GM21825 (cell line): ENCODE measurements at regions not wholly inside any gene's neighbourhood (a gene's known extent, or its start where the extent isn't known, plus 50 kb on each side); places are given as distances from the start of the nearest gene placed in this dataset.
"Not testable (repeated sequence)": the region's sequence is repeated elsewhere in the genome, so short reads cannot be mapped to it uniquely, and the experiment has no call there.

Source experiments
- ATAC-seq: cut with Tn5 transposase; IDR thresholded peaks from one replicate; pipeline ENCODE4 v1.9.1; 2021; ENCODE audit warnings: mild to moderate bottlenecking, moderate library complexity; ENCODE audit not compliant: unreplicated experiment

- ATAC-seq = no peak
Observed at GRCh38 chr20:48011025-48011424, 225.7 kb upstream of the SULF2 start.

DNA sequence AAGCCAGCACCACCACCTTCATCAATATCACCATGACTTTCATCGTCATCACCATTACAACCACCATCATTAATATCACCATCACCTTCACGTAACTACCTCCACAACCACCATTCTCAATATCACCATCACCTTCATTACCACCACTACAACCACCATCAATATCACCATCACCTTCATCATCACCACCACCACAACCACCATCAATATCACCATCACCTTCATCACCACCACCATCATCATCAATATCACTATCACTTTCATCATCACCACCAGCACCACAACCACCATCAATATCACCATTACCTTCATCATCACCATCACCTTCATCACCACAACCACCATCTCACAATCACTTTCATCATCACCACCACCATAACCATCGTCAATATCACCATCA, 225.3 kb upstream of the SULF2 start:
- ATAC-seq = no peak

- ATAC-seq = no peak
Observed at GRCh38 chr20:48008850-48009515, 223.7 kb upstream of the SULF2 start.

- no peak for ATAC-seq
Observed at GRCh38 chr20:48007351-48007750, 222.1 kb upstream of the SULF2 start.

- no peak for ATAC-seq
Observed at GRCh38 chr20:48006036-48006833, 221.0 kb upstream of the SULF2 start.

GRCh38 chr20:48003021-48003420, 217.7 kb upstream of the SULF2 start:
- ATAC-seq = no peak

- ATAC-seq = peak; percentile 89
Observed at GRCh38 chr20:48002517-48002970, 217.3 kb upstream of the SULF2 start.

- no peak for ATAC-seq
Observed at GRCh38 chr20:47999166-47999565, 213.9 kb upstream of the SULF2 start.

- ATAC-seq = no peak
Observed at GRCh38 chr20:47998736-47999135, 213.5 kb upstream of the SULF2 start.

GRCh38 chr20:47995661-47996060, 210.4 kb upstream of the SULF2 start:
- ATAC-seq = no peak

GRCh38 chr20:47993817-47994216, 208.5 kb upstream of the SULF2 start:
- no peak for ATAC-seq

- no peak for ATAC-seq
Observed at GRCh38 chr20:47993035-47993755, 207.9 kb upstream of the SULF2 start.

GRCh38 chr20:47991875-47992488, 206.7 kb upstream of the SULF2 start:
- ATAC-seq = no peak

DNA sequence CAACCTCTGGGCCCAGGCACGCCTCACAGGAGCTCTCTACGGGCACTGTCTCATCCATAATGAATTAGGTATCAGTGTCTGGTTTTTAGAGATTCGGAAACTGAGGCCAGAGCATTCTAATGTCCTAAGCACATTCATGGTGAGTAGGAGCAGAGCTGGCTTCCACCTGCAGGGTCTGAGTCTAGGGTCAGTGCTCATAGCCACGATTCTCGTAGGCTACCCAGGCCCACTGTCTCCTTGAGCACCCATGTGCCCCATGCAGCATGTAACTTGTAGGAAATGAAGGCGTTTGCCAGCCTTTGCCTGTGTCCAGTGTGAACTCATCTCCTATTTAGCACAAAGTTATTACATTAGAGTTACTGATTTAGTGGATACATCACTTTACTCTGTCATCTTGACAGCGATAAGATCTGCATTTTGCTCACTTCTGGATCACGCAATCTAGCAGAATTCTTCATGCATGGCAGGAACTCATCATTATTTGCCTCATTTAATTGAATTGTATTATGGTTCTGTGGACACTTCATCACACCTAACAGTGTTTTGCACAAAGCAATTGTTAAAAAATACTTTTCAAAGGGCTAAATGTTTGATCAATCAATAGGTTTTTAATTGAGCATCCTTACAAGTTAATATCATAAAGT, 205.3 kb upstream of the SULF2 start:
- ATAC-seq = no peak

DNA sequence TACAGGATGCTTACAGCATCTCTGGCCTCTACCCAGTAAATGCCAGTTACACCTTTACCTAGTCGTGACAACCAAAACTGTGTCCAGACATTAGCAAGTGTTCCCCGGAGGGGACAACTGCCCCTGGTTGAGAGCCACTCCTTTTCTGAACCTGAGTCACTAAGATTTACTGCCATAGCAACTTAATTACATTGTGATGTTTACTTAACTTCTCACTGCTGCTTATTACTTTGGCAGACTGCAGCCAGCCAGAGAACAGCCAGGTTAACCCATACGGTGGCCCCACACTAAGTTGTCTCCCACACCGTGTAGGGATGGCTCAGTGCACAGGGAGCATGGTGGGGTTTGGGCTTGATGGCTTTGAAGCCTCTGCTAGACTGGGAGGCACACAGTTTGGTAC, 204.7 kb upstream of the SULF2 start:
- ATAC-seq = no peak

DNA sequence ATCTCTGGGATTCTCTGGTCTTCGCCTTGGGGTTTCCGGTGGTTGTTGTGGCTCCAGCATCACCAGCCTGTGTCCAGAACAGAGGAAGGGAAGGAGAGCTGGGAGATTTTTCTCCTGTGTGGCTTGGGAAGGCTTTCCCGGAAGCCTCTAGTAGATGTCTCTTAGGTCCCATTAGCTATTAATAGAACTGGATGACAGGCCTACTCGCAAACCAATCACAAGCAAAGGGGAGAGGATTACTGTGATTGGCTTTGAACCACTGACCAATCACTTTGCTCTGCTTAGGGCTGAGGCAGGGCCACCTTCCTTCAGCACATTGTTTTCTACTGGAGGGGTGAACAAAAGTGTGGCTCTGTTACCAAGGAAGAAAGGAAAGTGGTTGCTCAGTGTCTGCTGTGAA, 203.4 kb upstream of the SULF2 start:
- ATAC-seq = no peak

DNA sequence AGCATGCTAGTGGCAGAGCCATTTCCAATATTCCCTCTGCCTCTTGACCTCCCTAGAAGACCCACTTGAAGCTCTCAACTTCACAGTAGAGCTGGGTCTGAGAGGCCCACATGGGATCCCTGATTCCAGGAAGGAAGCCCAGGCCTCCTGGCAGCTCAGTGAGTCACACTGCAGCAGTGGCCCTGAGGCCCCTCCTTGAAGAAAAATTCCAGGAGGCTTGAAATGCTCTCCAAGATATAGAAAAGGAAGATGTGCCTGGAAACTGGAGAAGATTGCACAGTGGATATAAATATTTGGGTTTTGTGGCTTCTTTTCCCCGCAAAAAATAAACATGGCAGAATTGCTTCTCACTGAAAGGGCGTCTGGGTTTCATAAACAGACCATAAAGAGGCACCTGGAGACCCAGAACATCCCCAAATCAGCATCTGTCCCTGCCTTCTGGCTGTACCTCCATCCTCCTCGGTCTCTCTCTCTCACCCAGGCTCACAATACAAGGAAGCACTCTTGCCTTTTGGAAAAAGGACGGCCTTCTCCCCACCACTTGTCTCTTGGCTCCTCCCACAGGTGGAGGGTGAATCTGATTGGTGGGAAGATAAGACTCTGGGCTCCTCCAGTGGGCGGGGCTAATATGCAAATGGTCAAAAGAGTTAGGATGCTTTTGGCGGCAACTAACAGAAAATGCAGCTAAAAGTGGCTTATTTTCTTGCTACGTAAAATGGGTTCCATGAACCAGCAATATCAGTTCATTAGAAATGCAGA, 200.0 kb upstream of the SULF2 start:
- no peak for ATAC-seq

DNA sequence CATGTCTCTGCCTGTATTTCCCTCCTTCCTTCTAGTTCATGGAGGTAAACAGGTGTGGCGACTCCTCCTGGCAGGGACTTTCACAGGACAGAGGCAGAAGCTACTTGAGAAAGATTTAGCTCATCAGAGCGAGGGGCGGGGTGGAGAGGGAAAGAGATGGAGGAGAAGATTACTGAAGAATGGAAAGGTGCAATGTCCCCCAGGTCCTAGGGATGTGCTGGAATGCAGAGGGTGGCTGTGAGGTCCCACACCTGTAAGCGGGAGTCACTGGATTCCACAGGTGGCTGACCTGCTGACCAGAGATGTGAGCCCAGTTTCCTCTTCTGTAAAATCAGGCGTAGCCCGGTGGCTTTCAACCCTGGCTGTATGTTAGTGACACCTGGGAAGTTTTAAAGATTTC, 199.2 kb upstream of the SULF2 start:
- ATAC-seq = no peak

DNA sequence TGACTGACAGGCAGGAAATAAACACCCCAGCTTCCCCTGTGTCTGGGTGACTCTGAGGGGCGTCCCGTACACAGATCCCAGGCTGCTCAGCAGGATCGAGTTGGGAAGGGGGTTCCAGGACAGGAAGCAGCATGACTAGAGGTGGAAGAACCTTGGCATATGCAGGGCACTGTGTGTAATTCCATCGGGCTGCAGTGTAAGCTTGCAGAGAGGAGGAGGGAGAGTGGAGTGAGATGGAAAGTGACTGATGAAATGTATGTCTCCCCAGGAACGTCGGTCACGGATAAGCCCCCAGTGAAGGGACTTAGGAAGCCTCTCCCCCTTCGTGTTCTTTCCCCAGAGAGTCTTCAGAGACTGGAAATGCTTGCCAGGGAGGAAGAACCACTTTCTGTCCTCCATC, 198.4 kb upstream of the SULF2 start:
- not testable (repeated sequence) for ATAC-seq
